Liver (tissue), 3 donors: ENCODE measurements at regions not wholly inside any gene's neighbourhood (a gene's known extent, or its start where the extent isn't known, plus 50 kb on each side); places are given as distances from the start of the nearest gene placed in this dataset.

Source experiments
- CTCF ChIP-seq: fragments of 150-350 bp; IDR thresholded peaks from 2 replicates; pipeline ENCODE4 v1.5.1; 2017; ENCODE audit warnings: improper control_type of control experiment, low read depth, low read length; ENCODE audit not compliant: missing input control
- NR2F2 ChIP-seq: IDR thresholded peaks from 2 replicates; pipeline ENCODE4 v1.6.1; 2016; ENCODE audit warnings: antibody characterized with exemption
- RAD21 ChIP-seq, 2 donors: IDR thresholded peaks; 2 replicates each; pipeline ENCODE4 v1.6.1; 2016; ENCODE audit warnings: antibody characterized with exemption in 2 of 2, mild to moderate bottlenecking in 2 of 2
- SP1 ChIP-seq: IDR thresholded peaks from 2 replicates; pipeline ENCODE4 v1.6.1; 2018; ENCODE audit warnings: antibody characterized with exemption, mild to moderate bottlenecking
- YY1 ChIP-seq: IDR thresholded peaks from 2 replicates; pipeline ENCODE4 v1.6.1; 2016; ENCODE audit warnings: antibody characterized with exemption, mild to moderate bottlenecking
- TF ChIP-seq, protein P1 (sequence below): IDR thresholded peaks from 2 replicates; pipeline ENCODE4 v1.6.1; 2016; ENCODE audit warnings: antibody characterized with exemption
- TF ChIP-seq, protein P2 (sequence below): IDR thresholded peaks from 2 replicates; pipeline ENCODE4 v1.6.1; 2016; ENCODE audit warnings: antibody characterized with exemption
- TF ChIP-seq, protein P3 (sequence below): IDR thresholded peaks from 2 replicates; pipeline ENCODE4 v1.6.1; 2016; ENCODE audit warnings: antibody characterized with exemption, mild to moderate bottlenecking
- donor health status: healthy.
- donor health status: healthy.

GRCh38 chr1:235022341-235022980 is 106.2 kb downstream of the TOMM20 start:
- TF ChIP-seq, protein P1, sequence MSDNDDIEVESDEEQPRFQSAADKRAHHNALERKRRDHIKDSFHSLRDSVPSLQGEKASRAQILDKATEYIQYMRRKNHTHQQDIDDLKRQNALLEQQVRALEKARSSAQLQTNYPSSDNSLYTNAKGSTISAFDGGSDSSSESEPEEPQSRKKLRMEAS = no peak
- TF ChIP-seq CTCF = no peak
- no peak for TF ChIP-seq RAD21 (IDR thresholded peaks at IDR 0.05)
- TF ChIP-seq, protein P2, sequence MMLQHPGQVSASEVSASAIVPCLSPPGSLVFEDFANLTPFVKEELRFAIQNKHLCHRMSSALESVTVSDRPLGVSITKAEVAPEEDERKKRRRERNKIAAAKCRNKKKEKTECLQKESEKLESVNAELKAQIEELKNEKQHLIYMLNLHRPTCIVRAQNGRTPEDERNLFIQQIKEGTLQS = no peak
- no peak for TF ChIP-seq SP1
- TF ChIP-seq YY1 = no peak
- TF ChIP-seq NR2F2 = no peak
- TF ChIP-seq, protein P3, sequence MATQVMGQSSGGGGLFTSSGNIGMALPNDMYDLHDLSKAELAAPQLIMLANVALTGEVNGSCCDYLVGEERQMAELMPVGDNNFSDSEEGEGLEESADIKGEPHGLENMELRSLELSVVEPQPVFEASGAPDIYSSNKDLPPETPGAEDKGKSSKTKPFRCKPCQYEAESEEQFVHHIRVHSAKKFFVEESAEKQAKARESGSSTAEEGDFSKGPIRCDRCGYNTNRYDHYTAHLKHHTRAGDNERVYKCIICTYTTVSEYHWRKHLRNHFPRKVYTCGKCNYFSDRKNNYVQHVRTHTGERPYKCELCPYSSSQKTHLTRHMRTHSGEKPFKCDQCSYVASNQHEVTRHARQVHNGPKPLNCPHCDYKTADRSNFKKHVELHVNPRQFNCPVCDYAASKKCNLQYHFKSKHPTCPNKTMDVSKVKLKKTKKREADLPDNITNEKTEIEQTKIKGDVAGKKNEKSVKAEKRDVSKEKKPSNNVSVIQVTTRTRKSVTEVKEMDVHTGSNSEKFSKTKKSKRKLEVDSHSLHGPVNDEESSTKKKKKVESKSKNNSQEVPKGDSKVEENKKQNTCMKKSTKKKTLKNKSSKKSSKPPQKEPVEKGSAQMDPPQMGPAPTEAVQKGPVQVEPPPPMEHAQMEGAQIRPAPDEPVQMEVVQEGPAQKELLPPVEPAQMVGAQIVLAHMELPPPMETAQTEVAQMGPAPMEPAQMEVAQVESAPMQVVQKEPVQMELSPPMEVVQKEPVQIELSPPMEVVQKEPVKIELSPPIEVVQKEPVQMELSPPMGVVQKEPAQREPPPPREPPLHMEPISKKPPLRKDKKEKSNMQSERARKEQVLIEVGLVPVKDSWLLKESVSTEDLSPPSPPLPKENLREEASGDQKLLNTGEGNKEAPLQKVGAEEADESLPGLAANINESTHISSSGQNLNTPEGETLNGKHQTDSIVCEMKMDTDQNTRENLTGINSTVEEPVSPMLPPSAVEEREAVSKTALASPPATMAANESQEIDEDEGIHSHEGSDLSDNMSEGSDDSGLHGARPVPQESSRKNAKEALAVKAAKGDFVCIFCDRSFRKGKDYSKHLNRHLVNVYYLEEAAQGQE = no peak
